Ovary (tissue), 7 donors: ENCODE measurements at regions not wholly inside any gene's neighbourhood (a gene's known extent, or its start where the extent isn't known, plus 50 kb on each side); places are given as distances from the start of the nearest gene placed in this dataset.
"Not testable (repeated sequence)": the region's sequence is repeated elsewhere in the genome, so short reads cannot be mapped to it uniquely, and the experiment has no call there.

ENCODE experiments used
- DNase-seq, 5 donors: peaks; one replicate each; pipeline ENCODE4 v3.0.0-alpha.2; 2019 to 2020
- H3K27ac ChIP-seq, 2 donors: fragments of 200-600 bp; one replicate each; pipeline versions ENCODE4 v1.5.1 to v1.8.0; 2019 to 2022
- H3K27me3 ChIP-seq: fragments of 200-600 bp; one replicate; pipeline ENCODE4 v1.8.0; 2022
- H3K36me3 ChIP-seq: fragments of 200-600 bp; sonication (generic); one replicate; pipeline ENCODE4 v1.5.1; 2019
- H3K4me1 ChIP-seq: one replicate; pipeline ENCODE4 v1.8.1; 2013; ENCODE audit warnings: mild to moderate bottlenecking, moderate library complexity; ENCODE audit not compliant: insufficient read depth
- H3K4me3 ChIP-seq: fragments of 200-600 bp; sonication (generic); one replicate; pipeline ENCODE4 v1.5.1; 2017
- H3K9me3 ChIP-seq, 2 donors: fragments of 200-600 bp in 1 of 2; sonication (generic) in 1 of 2; one replicate each; pipeline versions ENCODE4 v1.5.1 to v1.8.1; 2013 to 2019; ENCODE audit warnings: mild to moderate bottlenecking in 1 of 2, moderate library complexity in 1 of 2
- CTCF ChIP-seq, 3 donors: fragments of 450-650 bp in 2 of 3; fragments of 200-600 bp in 1 of 3; IDR thresholded peaks; one replicate each; pipeline versions ENCODE4 v1.5.1 to v1.8.0; 2016 to 2022; ENCODE audit warnings: antibody characterized with exemption in 3 of 3, mild to moderate bottlenecking in 1 of 3
- EP300 ChIP-seq: sonication (generic); formaldehyde crosslinking; IDR thresholded peaks from one replicate; pipeline ENCODE4 v1.6.1; 2017; ENCODE audit warnings: antibody characterized with exemption
- POLR2A ChIP-seq: fragments of 450-650 bp; IDR thresholded peaks from one replicate; pipeline ENCODE4 v1.6.1; 2017; ENCODE audit warnings: antibody characterized with exemption, mild to moderate bottlenecking, moderate library complexity
- WGBS, 3 donors: extraction: QIAGEN DNeasy Blood & Tissue Kit in 1 of 3; methylation state at CpG; one replicate each; pipeline versions ENCODE4 v1.1.5 to v1.1.7; 2013 to 2017; 5-methylcytosine and 5-hydroxymethylcytosine counted together
- intact Hi-C, 4 donors: fragments of 100-400 bp; cut with DNase I; formaldehyde crosslinking; loops; one replicate each; pipeline versions ENCODE4 v1.11.0 to v1.15.1; 2022 to 2023
- donor health status: DM: no; HTN: no; CAD: no; lungs with moderate emphysema.
- donor health status: DM: no; HTN: no; CAD: no.
- donor health status: Bipolar disorder and iron deficiency.
- donor health status: DM: no; HTN: no; CAD: no.
- donor health status: DM: yes; HTN: yes; CAD: no.

- DNase-seq = no peak
- Histone ChIP-seq H3K9me3 (no peaks in the 10 kb centered on the region), H3K27me3 (no peaks in the 10 kb centered on the region), H3K36me3 (no peaks in the 10 kb centered on the region), H3K4me1 (no peaks in the 10 kb centered on the region), H3K27ac (no peak overlapping the region), H3K4me3 (no peak overlapping the region)
- 58 to 66% (median 63%) methylated on average over 3 of the region's 3 CpGs for WGBS, 3 donors
- TF ChIP-seq POLR2A (no peak), CTCF (IDR thresholded peaks at IDR 0.05) (no peak), EP300 (no peak)
- intact Hi-C loops = no loop called here
Measured at GRCh38 chrX:138986235-138986634, 274.7 kb upstream of the FGF13 start.

- WGBS, 3 donors = 71 to 72% (median 72%) methylated on average over 4 of the region's 4 CpGs
- TF ChIP-seq EP300 = no peak
- TF ChIP-seq POLR2A = no peak
- TF ChIP-seq CTCF (IDR thresholded peaks at IDR 0.05) = no peak
- Histone ChIP-seq H3K36me3 (no peaks in the 10 kb centered on the region), H3K27me3 (no peaks in the 10 kb centered on the region), H3K27ac (no peak overlapping the region), H3K9me3 (no peaks in the 10 kb centered on the region), H3K4me3 (no peak overlapping the region), H3K4me1 (no peaks in the 10 kb centered on the region)
- no peak for DNase-seq
- intact Hi-C loops = no loop called here
Measured at GRCh38 chrX:138982365-138982764, 270.8 kb upstream of the FGF13 start.

- Histone ChIP-seq H3K9me3 (no peaks in the 10 kb centered on the region), H3K4me1 (no peaks in the 10 kb centered on the region), H3K4me3 (no peak overlapping the region), H3K36me3 (no peaks in the 10 kb centered on the region), H3K27me3 (no peaks in the 10 kb centered on the region), H3K27ac (no peak overlapping the region)
- intact Hi-C loops = no loop called here
- no peak for DNase-seq
- TF ChIP-seq EP300 (no peak), CTCF (IDR thresholded peaks at IDR 0.05) (no peak), POLR2A (no peak)
- 48 to 67% (median 56%) methylated on average over 4 of the region's 4 CpGs for WGBS, 3 donors
Measured at GRCh38 chrX:138964501-138964900, 253.0 kb upstream of the FGF13 start.

- WGBS, 3 donors = 73 to 80% (median 75%) methylated on average over 3 of the region's 3 CpGs
- intact Hi-C loops, H3K9me3 ChIP-seq: not testable (repeated sequence)
Measured at GRCh38 chrX:138962419-138962818, 250.9 kb upstream of the FGF13 start.

GRCh38 chrX:138954976-138955375 lies 243.5 kb upstream of the FGF13 start:
- Histone ChIP-seq H3K27ac (no peak overlapping the region), H3K36me3 (no peaks in the 10 kb centered on the region), H3K27me3 (no peaks in the 10 kb centered on the region), H3K4me1 (no peaks in the 10 kb centered on the region), H3K9me3 (no peaks in the 10 kb centered on the region), H3K4me3 (no peak overlapping the region)
- no peak for DNase-seq
- intact Hi-C loops = loop anchor here in 1 of 4 donors (5.0 kb wide), 1 partner anchor 158 kb away; no protein-coding TSS in a partner anchor
- 32 to 38% (median 36%) methylated on average over 5 of the region's 5 CpGs for WGBS, 3 donors
- TF ChIP-seq EP300 (no peak), POLR2A (no peak), CTCF (IDR thresholded peaks at IDR 0.05) (no peak)

More at GRCh38 chrX:138962419-138962818, 250.9 kb upstream of the FGF13 start:
- not testable (repeated sequence) for H3K36me3 ChIP-seq, H3K27ac ChIP-seq, H3K4me1 ChIP-seq, H3K4me3 ChIP-seq, DNase-seq, H3K27me3 ChIP-seq
